ENCODE measurements at regions not wholly inside any gene's neighbourhood (a gene's known extent, or its start where the extent isn't known, plus 50 kb on each side); places are given as distances from the start of the nearest gene placed in this dataset.

DNA sequence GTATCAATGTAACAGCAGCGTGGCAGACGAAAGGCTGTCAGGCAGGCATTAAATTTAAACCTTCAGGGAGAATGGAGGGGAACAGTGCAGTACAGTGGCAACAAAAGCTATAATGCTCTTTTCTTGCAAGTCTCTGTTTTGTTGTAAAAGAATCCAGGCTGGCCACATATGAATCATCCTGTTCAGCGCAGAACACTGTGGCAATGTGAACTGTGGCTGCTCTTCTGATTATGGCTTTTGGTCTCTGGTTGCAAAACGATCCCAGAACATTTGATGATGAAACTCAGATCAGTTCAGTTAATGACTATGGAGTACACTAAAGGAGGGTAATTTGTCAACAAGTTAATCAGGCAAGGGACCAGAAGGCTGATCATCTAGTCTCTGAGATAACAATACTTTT is 219.7 kb upstream of the SGO1 start:
- TF ChIP-seq, protein P1, sequence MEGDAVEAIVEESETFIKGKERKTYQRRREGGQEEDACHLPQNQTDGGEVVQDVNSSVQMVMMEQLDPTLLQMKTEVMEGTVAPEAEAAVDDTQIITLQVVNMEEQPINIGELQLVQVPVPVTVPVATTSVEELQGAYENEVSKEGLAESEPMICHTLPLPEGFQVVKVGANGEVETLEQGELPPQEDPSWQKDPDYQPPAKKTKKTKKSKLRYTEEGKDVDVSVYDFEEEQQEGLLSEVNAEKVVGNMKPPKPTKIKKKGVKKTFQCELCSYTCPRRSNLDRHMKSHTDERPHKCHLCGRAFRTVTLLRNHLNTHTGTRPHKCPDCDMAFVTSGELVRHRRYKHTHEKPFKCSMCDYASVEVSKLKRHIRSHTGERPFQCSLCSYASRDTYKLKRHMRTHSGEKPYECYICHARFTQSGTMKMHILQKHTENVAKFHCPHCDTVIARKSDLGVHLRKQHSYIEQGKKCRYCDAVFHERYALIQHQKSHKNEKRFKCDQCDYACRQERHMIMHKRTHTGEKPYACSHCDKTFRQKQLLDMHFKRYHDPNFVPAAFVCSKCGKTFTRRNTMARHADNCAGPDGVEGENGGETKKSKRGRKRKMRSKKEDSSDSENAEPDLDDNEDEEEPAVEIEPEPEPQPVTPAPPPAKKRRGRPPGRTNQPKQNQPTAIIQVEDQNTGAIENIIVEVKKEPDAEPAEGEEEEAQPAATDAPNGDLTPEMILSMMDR (IDR thresholded peaks at IDR 0.05) = no peak
- TF ChIP-seq POLR2A (IDR thresholded peaks at IDR 0.05) = no peak
